HepG2 (cell line): ENCODE measurements at regions not wholly inside any gene's neighbourhood (a gene's known extent, or its start where the extent isn't known, plus 50 kb on each side); places are given as distances from the start of the nearest gene placed in this dataset.

ENCODE experiments used
- ATAC-seq: fragments of 200-7000 bp; cut with Tn5 transposase; 3 replicates; pipeline ENCODE4 v1.9.1; 2020; ENCODE audit warnings: mild to moderate bottlenecking, moderate library complexity
- BruUV-seq: library from RNA; stranded (reverse); fragments of 400-500 nt; replicated peaks from 2 replicates; lab custom pipeline; 2021; lab: Mats Ljungman, UMichigan
- CTCF ChIA-PET: fragments of 300-600 bp; formaldehyde crosslinking; extraction: SDS; loops from one replicate; lab custom pipeline; 2021; ENCODE audit warnings: low total read pairs, inconsistent platforms, low intra/inter-chr PET ratio; lab: Yijun Ruan, JAX
- POLR2A ChIA-PET: fragments of 350-600 bp; sonication (Branson Sonifier 250); formaldehyde crosslinking; loops from one replicate; lab custom pipeline; 2020; ENCODE audit warnings: antibody characterized with exemption, inconsistent platforms; lab: Yijun Ruan, JAX
- DNase-seq: peaks from one replicate; pipeline ENCODE4 v3.0.0-alpha.2; 2015; ENCODE audit warnings: low spot score
- FAIRE-seq: peaks from 3 replicates; lab custom pipeline; 2011; peaks lifted over from hg19 to GRCh38; lab: Jason Lieb, UNC
- H2AFZ ChIP-seq: one replicate; pipeline ENCODE4 v1.6.1; 2011; ENCODE audit warnings: low read length, inconsistent platforms
- H3K27ac ChIP-seq: fragments of 300-600 bp; 3 replicates; pipeline ENCODE4 v1.8.0; 2011; ENCODE audit warnings: mixed run types, mild to moderate bottlenecking, mixed read lengths, low read length, inconsistent platforms; ENCODE audit not compliant: insufficient read depth; ENCODE audit errors: extremely low read length
- H3K27me3 ChIP-seq, 2 experiments: fragments of 200-600 bp in 1 of 2; 2 replicates in 1 of 2; 3 replicates in 1 of 2; pipeline versions ENCODE4 v1.6.0 to v1.8.0; 2011; ENCODE audit warnings: low read length in 2 of 2, mild to moderate bottlenecking in 2 of 2, moderate library complexity in 2 of 2, inconsistent platforms in 1 of 2; ENCODE audit not compliant: insufficient read depth in 2 of 2, control insufficient read depth in 1 of 2
- H3K36me3 ChIP-seq, 2 experiments: fragments of 200-600 bp in 1 of 2; replicated peaks in 1 of 2; 2 replicates in 1 of 2; 3 replicates in 1 of 2; pipeline versions ENCODE4 v1.5.1 to v1.8.0; 2011; ENCODE audit warnings: low read length in 2 of 2, inconsistent platforms in 1 of 2; ENCODE audit not compliant: insufficient read depth in 2 of 2, control insufficient read depth in 1 of 2
- H3K4me1 ChIP-seq: 2 replicates; pipeline ENCODE4 v1.5.1; 2012; ENCODE audit warnings: low read length, inconsistent platforms; ENCODE audit not compliant: insufficient read depth
- H3K4me2 ChIP-seq: 2 replicates; pipeline ENCODE4 v1.6.0; 2011; ENCODE audit warnings: low read depth, low read length, inconsistent platforms
- H3K4me3 ChIP-seq, 3 experiments: fragments of 200-600 bp in 1 of 3; sonication (generic), shearing (Covaris generic) in 1 of 3; replicated peaks in 1 of 3; 2 replicates each; pipeline ENCODE4 v1.5.1; 2011 to 2016; ENCODE audit warnings: low read length in 3 of 3, inconsistent platforms in 2 of 3, low read depth in 2 of 3, mild to moderate bottlenecking in 2 of 3, control low read depth in 1 of 3, mixed read lengths in 1 of 3; ENCODE audit not compliant: insufficient read depth in 1 of 3
- H3K79me2 ChIP-seq: one replicate; pipeline ENCODE4 v1.6.1; 2011; ENCODE audit warnings: low read length, inconsistent platforms; ENCODE audit not compliant: insufficient read depth
- H3K9ac ChIP-seq: 2 replicates; pipeline ENCODE4 v1.6.0; 2011; ENCODE audit warnings: mild to moderate bottlenecking, low read depth, low read length, inconsistent platforms; ENCODE audit not compliant: insufficient read depth
- H3K9me3 ChIP-seq: 2 replicates; pipeline ENCODE4 v1.5.1; 2012; ENCODE audit warnings: mild to moderate bottlenecking, low read length
- H4K20me1 ChIP-seq: 2 replicates; pipeline ENCODE4 v1.6.0; 2011; ENCODE audit warnings: inconsistent platforms, mild to moderate bottlenecking, low read length, moderate library complexity; ENCODE audit not compliant: insufficient read depth
- BCL3 ChIP-seq: sonication (generic); formaldehyde crosslinking; IDR thresholded peaks from 2 replicates; pipeline ENCODE4 v1.5.1; 2020; ENCODE audit warnings: mild to moderate bottlenecking, missing genetic modification reagents, moderate library complexity
- DR1 ChIP-seq: sonication (generic); formaldehyde crosslinking; IDR thresholded peaks from 2 replicates; pipeline ENCODE4 v1.8.0; 2021; ENCODE audit warnings: mild to moderate bottlenecking, missing genetic modification reagents, inconsistent platforms
- GABPA ChIP-seq, 2 experiments: IDR thresholded peaks; 2 replicates each; pipeline ENCODE4 v1.6.1; 2011 to 2016; ENCODE audit warnings: low read depth in 2 of 2, low read length in 1 of 2, missing biosample characterization in 1 of 2, missing genetic modification characterization in 1 of 2
- HMGA1 ChIP-seq: sonication (generic); formaldehyde crosslinking; conservative IDR thresholded peaks from 2 replicates; pipeline ENCODE4 v1.4.0; 2020; ENCODE audit warnings: missing genetic modification reagents
- HNRNPUL1 ChIP-seq: fragments of 200-400 bp; formaldehyde crosslinking; IDR thresholded peaks from 2 replicates; pipeline ENCODE4 v1.6.1; 2017; ENCODE audit warnings: low read depth, mild to moderate bottlenecking, low read length, moderate library complexity
- IRF2 ChIP-seq: IDR thresholded peaks from 2 replicates; pipeline ENCODE4 v1.6.1; 2018; ENCODE audit warnings: missing genetic modification reagents, missing compliant biosample characterization
- POLR2AphosphoS5 ChIP-seq: IDR thresholded peaks from 2 replicates; pipeline ENCODE4 v1.6.1; 2012; ENCODE audit warnings: low read depth, low read length
- RFX1 ChIP-seq: fragments of 450-650 bp; IDR thresholded peaks from 2 replicates; pipeline ENCODE4 v1.6.1; 2017
- TRIM24 ChIP-seq: sonication (generic); formaldehyde crosslinking; IDR thresholded peaks from 2 replicates; pipeline ENCODE4 v1.8.0; 2022; ENCODE audit warnings: mild to moderate bottlenecking, missing genetic modification reagents
- XRCC5 ChIP-seq: fragments of 200-400 bp; formaldehyde crosslinking; optimal IDR thresholded peaks from 2 replicates; pipeline ENCODE3; 2017; ENCODE audit warnings: mild to moderate bottlenecking, low read length
- ZFP82 ChIP-seq: sonication (generic); formaldehyde crosslinking; IDR thresholded peaks from 2 replicates; pipeline ENCODE4 v1.5.1; 2020; ENCODE audit warnings: mild to moderate bottlenecking, missing genetic modification reagents, borderline replicate concordance
- WGBS: methylation state at CpG from one replicate; pipeline ENCODE4 v1.1.6; 2017; ENCODE audit warnings: low lambda C conversion rate; 5-methylcytosine and 5-hydroxymethylcytosine counted together
- in situ Hi-C: cut with HindIII; loops from 2 replicates; pipeline ENCODE4 v1.10.0; 2017; ENCODE audit warnings: low pct_unique_long_range_greater_than_20kb; ENCODE audit not compliant: extremely low pct_ligation_motif_present
- intact Hi-C: fragments of 100-400 bp; cut with micrococcal nuclease; formaldehyde crosslinking; loops from one replicate; pipeline ENCODE4 v1.10.0; 2022; ENCODE audit not compliant: unreplicated experiment

- in situ Hi-C loops: no loop called here
- no peaks in the 10 kb centered on the region for H3K9me3 ChIP-seq
- H3K4me3 ChIP-seq: no peak overlapping the region
- no peaks in the 10 kb centered on the region for H3K79me2 ChIP-seq
- H3K27ac ChIP-seq: no peak overlapping the region
- ATAC-seq: no peak
- TF ChIP-seq XRCC5 (no peak), TRIM24 (CRISPR knock-in tag) (no peak), ZFP82 (CRISPR knock-in tag) (no peak), BCL3 (CRISPR knock-in tag) (no peak), RFX1 (no peak), IRF2 (CRISPR knock-in tag) (no peak), HMGA1 (no peak), DR1 (CRISPR knock-in tag) (no peak), GABPA (IDR thresholded peaks at IDR 0.05; ENCODE audit: low read depth, low read length) (no peak), GABPA (CRISPR knock-in tag; IDR thresholded peaks at IDR 0.05; ENCODE audit: low read depth) (no peak), POLR2AphosphoS5 (no peak), HNRNPUL1 (no peak)
- H3K36me3 ChIP-seq: no peaks in the 10 kb centered on the region
- POLR2A ChIA-PET: interaction anchor here (2.6 kb wide), 1 partner anchor 274 kb away, joined by 11 read pairs; no protein-coding TSS in a partner anchor
- BruUV-seq: no TSS peak
- CTCF ChIA-PET: no interaction called here
- H3K27me3 ChIP-seq: no peaks in the 10 kb centered on the region
- no peak overlapping the region for H3K9ac ChIP-seq
- no peak for DNase-seq
- H2AFZ ChIP-seq: no peak overlapping the region
- peaks cover 51% of the 10 kb centered on the region for H3K4me1 ChIP-seq
- intact Hi-C loops: loop anchor here (10.0 kb wide), 1 partner anchor 1019 kb away; no protein-coding TSS in a partner anchor
- no peak overlapping the region for H3K4me2 ChIP-seq
- FAIRE-seq: no peak
- H4K20me1 ChIP-seq: no peaks in the 10 kb centered on the region
- WGBS: 95% methylated on average over 3 of the region's 3 CpGs
Observed at GRCh38 chr7:46156086-46156485, 235.0 kb upstream of the IGFBP3 start.
